ENCODE measurements at regions not wholly inside any gene's neighbourhood (a gene's known extent, or its start where the extent isn't known, plus 50 kb on each side); places are given as distances from the start of the nearest gene placed in this dataset.

DNA sequence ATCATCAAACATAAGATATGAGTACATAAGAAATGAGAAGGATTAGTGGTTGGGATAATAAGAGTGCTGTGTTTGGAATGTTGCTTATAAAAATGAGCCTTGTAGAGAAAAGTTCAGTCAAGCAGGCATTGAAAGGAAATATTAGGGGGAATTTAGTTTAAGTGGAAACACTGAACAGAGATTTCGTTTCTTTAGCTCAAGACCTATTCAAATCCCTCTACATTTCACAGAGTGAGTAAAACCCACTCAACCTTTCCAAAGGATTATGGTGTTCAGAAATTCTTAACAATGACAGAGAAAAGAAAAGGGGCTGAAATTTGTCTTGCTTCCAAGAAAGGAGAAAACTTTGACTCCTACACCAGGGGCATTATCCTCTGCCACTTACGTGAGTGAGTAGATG is 1072.4 kb upstream of the LCORL start:
- TF ChIP-seq POLR2AphosphoS5 (IDR thresholded peaks at IDR 0.05; ENCODE audit: low read depth, low read length) = no peak
- TF ChIP-seq, protein P1, sequence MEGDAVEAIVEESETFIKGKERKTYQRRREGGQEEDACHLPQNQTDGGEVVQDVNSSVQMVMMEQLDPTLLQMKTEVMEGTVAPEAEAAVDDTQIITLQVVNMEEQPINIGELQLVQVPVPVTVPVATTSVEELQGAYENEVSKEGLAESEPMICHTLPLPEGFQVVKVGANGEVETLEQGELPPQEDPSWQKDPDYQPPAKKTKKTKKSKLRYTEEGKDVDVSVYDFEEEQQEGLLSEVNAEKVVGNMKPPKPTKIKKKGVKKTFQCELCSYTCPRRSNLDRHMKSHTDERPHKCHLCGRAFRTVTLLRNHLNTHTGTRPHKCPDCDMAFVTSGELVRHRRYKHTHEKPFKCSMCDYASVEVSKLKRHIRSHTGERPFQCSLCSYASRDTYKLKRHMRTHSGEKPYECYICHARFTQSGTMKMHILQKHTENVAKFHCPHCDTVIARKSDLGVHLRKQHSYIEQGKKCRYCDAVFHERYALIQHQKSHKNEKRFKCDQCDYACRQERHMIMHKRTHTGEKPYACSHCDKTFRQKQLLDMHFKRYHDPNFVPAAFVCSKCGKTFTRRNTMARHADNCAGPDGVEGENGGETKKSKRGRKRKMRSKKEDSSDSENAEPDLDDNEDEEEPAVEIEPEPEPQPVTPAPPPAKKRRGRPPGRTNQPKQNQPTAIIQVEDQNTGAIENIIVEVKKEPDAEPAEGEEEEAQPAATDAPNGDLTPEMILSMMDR (IDR thresholded peaks at IDR 0.05) = no peak
- no peak for TF ChIP-seq TCF7L2 (IDR thresholded peaks at IDR 0.05; ENCODE audit: low read depth, low read length)
- no peak for TF ChIP-seq SIN3A (IDR thresholded peaks at IDR 0.05; ENCODE audit: borderline replicate concordance, insufficient read depth, low read depth, low read length)
- TF ChIP-seq, protein P2, sequence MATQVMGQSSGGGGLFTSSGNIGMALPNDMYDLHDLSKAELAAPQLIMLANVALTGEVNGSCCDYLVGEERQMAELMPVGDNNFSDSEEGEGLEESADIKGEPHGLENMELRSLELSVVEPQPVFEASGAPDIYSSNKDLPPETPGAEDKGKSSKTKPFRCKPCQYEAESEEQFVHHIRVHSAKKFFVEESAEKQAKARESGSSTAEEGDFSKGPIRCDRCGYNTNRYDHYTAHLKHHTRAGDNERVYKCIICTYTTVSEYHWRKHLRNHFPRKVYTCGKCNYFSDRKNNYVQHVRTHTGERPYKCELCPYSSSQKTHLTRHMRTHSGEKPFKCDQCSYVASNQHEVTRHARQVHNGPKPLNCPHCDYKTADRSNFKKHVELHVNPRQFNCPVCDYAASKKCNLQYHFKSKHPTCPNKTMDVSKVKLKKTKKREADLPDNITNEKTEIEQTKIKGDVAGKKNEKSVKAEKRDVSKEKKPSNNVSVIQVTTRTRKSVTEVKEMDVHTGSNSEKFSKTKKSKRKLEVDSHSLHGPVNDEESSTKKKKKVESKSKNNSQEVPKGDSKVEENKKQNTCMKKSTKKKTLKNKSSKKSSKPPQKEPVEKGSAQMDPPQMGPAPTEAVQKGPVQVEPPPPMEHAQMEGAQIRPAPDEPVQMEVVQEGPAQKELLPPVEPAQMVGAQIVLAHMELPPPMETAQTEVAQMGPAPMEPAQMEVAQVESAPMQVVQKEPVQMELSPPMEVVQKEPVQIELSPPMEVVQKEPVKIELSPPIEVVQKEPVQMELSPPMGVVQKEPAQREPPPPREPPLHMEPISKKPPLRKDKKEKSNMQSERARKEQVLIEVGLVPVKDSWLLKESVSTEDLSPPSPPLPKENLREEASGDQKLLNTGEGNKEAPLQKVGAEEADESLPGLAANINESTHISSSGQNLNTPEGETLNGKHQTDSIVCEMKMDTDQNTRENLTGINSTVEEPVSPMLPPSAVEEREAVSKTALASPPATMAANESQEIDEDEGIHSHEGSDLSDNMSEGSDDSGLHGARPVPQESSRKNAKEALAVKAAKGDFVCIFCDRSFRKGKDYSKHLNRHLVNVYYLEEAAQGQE (IDR thresholded peaks at IDR 0.05; ENCODE audit: insufficient read depth in 1 of 2, low read depth in 2 of 2, low read length in 1 of 2) = no peak

Data from Panc1 (cell line).